HG03045 (cell line): ENCODE measurements at regions not wholly inside any gene's neighbourhood (a gene's known extent, or its start where the extent isn't known, plus 50 kb on each side); places are given as distances from the start of the nearest gene placed in this dataset.
A peak's percentile ranks its signal among the peaks of the same experiment; 100 is the strongest.

Experiments
- ATAC-seq: cut with Tn5 transposase; IDR thresholded peaks from one replicate; pipeline ENCODE4 v1.9.1; 2021; ENCODE audit warnings: mild to moderate bottlenecking, moderate library complexity; ENCODE audit not compliant: unreplicated experiment

DNA sequence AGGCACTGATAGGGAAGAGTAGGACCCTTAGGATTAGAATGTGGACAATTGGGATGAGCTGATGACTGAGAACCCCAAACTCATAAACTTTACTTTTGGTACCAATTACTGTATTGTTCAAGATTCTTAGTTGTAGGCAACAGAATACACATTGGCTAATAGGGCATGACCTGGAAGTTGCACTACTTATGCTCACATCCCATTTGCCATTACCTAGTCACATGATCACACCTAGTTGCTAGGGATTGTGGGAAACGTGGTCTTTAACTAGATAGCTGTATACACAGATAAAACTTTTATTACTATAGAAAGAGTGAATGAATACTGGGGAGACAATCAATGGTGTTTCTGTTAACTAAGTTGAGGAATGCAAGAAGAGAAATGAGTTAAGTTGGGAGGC lies 113.4 kb upstream of the AKIRIN2 start:
- ATAC-seq, result no peak

- no peak for ATAC-seq
These were observed 106.1 kb upstream of the AKIRIN2 start for GRCh38 chr6:87808005-87808757.

GRCh38 chr6:87807475-87807874 lies 105.4 kb upstream of the AKIRIN2 start:
- peak; percentile 71 for ATAC-seq

DNA sequence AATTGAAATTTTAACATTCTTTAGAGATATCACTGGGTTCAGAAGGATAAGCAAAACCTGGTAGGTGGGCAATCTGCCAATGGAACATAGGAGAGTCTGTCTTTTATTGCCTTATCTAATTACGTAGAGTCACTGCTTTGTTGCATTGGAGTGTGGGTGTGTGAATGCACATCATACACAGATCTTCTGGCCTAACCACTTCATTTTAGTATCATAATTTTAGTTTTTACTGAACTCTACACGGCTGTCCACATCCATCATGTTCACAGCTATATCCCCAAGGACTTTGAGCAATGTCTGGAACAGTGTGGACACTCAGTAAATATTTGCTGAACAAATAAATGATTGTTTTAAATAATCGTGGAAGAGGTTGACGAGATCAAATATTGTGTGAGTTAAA lies 104.6 kb upstream of the AKIRIN2 start:
- no peak for ATAC-seq

GRCh38 chr6:87806099-87806498 lies 104.1 kb upstream of the AKIRIN2 start:
- no peak for ATAC-seq

- ATAC-seq, result no peak
These were observed 101.8 kb upstream of the AKIRIN2 start for GRCh38 chr6:87803791-87804190.

DNA sequence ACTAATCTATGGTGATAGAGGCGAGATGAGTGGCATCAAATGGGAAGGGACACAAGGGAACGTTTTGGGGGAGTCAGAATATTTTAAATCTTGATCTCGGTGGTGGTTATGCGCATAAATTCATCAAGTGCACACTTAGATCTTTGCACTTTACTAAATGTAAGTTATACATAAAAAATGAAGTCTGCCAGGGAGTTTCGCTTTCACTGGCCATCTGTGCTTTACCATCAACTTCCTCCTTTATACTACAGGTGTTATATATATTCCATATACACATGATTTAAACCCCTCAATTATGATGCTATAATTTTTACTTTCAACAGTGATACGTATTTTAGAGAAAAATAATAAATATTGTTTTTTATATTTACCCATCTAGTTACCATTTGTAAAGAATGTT lies 97.6 kb upstream of the AKIRIN2 start:
- ATAC-seq, result no peak

- ATAC-seq, result no peak
These were observed 96.6 kb upstream of the AKIRIN2 start for GRCh38 chr6:87798393-87799278.

DNA sequence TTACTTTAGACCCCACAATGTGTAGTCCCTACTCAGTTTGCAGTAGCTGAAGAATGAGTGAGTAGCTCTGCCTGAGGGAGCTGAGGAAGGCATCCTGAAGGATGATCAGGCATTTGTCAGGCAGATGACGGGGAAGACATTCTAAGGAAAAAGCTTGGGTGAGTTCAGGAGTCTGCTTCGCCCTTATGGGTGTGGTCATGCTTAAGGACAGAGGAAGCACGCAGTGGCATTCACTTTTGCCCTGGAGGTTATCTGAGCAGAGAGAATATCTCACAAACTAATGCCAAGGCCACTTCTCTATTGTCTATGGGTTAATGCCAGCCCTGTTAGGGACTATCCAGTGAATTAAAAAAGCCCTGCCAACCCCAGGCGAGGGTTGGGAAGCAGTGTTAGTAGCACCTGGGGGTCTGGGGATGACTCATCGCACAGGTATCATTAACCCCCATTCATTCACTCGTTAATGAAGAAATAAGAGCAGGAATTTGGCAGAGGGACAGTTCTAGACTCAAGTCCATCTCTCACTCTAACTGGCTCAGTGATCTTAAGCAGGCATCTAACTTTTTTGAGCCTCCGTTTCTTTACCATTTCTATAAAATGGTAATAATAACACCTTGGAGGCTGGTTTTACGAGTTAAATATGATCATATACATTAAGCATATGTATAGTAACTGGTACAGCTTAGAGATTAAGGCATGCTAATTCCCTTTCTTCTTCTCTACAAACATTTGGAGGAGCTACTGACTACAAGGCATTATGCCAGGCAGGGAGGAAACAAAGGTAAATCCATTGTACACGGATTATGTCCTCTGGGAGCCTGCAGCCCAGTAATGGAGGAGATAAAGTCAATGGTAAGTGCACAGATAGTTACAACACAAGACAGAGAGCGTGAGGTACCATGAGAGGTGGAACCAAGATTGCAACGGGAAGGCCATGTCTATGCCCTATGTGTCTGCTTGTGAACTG lies 93.2 kb upstream of the AKIRIN2 start:
- ATAC-seq, result no peak

GRCh38 chr6:87793315-87793714 lies 91.3 kb upstream of the AKIRIN2 start:
- no peak for ATAC-seq

GRCh38 chr6:87791982-87792381 lies 89.9 kb upstream of the AKIRIN2 start:
- no peak for ATAC-seq

DNA sequence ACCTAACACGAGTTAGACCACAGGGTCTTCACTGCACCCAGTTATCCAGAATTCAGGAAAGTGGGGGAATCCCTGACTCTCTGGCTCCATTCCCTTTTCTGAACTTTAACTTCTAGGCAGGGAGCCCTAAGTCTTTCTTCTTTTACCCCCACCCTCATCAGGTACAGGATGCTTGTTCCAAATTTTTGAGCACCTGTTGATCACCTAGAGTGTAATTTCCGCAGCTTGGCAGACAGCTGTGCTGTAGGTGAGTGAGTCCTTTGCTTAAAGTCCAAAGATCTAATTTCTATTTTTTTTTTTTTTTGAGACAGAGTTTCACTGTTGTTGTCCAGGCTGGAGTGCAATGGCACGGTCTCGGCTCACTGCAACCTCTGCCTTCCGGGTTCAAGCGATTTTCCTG lies 89.5 kb upstream of the AKIRIN2 start:
- no peak for ATAC-seq

DNA sequence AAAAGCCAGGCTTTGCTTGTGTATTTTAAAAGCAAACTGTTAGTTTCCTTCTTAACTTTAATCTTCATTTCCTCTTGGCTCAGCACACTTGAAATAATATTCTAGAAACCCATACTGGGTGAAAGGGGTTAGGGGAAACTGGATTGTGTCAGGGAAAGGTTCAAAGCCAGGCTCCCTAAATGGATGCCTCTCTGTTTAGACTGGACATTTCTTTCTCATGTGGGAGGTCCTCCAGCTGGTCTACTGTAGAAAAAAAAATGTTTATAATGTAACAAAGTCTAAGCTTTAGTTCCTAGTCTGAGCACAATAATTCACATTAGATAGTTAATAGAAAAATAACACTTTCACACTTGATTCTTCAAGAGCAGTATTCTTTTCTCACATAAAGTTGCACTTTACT lies 89.0 kb upstream of the AKIRIN2 start:
- ATAC-seq, result no peak

- no peak for ATAC-seq
These were observed 87.9 kb upstream of the AKIRIN2 start for GRCh38 chr6:87789900-87790290.

GRCh38 chr6:87789198-87789899 lies 87.3 kb upstream of the AKIRIN2 start:
- no peak for ATAC-seq

GRCh38 chr6:87788141-87788540 lies 86.1 kb upstream of the AKIRIN2 start:
- ATAC-seq, result no peak

DNA sequence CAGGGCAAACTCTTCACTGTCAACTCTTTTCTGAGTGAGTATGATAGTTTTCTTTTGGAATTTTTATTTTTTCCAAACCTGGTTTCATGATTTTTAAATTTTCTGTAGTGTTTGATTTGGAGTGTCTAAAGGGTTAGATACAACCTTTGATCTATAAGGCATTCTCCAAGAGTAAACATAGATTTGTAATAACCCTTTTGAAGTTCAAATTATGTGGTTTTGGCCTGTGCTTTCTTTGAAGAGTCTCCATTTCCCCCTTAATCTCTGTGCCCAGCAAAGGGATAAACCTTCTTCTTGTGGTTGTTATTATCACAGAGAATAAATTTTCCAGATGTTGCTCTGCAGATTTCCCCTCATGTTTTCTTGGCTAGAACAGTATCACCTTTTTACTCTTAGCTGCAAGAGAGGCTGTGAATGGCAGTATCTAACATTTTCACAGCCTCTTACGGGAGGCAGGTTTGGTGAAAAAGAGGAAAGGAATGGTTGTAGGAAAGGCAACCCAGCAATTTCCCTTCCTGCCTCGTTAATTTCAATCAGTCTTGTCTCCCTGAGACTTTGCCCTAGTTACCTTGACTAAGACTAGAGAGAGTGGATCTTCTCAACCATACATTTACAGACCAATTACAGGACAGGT lies 83.3 kb upstream of the AKIRIN2 start:
- ATAC-seq, result no peak

GRCh38 chr6:87784690-87785089 lies 82.7 kb upstream of the AKIRIN2 start:
- ATAC-seq, result no peak

GRCh38 chr6:87784051-87784450 lies 82.0 kb upstream of the AKIRIN2 start:
- no peak for ATAC-seq

DNA sequence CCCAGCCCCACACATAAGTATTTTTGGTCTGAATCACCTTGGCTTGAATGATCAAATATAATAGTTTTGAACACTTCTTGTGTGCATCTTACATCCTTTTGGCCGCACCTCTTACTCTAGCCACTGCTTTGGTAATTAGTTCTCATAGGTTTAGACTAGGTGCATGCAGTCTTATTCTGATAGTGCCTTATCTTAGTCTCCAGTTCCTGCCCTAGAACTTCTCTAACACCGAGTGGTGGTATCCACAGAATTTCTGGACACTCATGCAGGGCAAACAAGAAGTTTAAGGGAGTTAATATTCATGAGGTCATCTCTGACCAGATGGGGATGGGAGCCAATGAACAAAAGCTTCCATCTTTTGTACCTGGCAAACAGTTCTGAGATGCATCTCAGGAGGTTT lies 77.5 kb upstream of the AKIRIN2 start:
- ATAC-seq, result no peak
